ENCODE measurements at regions not wholly inside any gene's neighbourhood (a gene's known extent, or its start where the extent isn't known, plus 50 kb on each side); places are given as distances from the start of the nearest gene placed in this dataset.

GRCh38 chr2:145802133-145802532 lies 1282.2 kb upstream of the ZEB2 start:
- peaks cover 7% of the 10 kb centered on the region; the same call in 1 of the 3 replicates for H3K4me1 Mint-ChIP-seq
- no peak overlapping the region for H3K4me2 ChIP-seq
- H3K27ac Mint-ChIP-seq = no peak overlapping the region
- H3K27me3 Mint-ChIP-seq (ENCODE audit: insufficient read depth, low read depth, poor library complexity) = no peaks in the 10 kb centered on the region
- no peaks in the 10 kb centered on the region for H3K9me3 Mint-ChIP-seq
- H3K27me3 ChIP-seq (ENCODE audit: insufficient read depth) = no peaks in the 10 kb centered on the region
- H3K79me2 ChIP-seq (replicated peaks; ENCODE audit: insufficient read depth) = no peaks in the 10 kb centered on the region
- DNase-seq (ENCODE audit: low spot score) (no peak), ATAC-seq (no peak)
- no peaks in the 10 kb centered on the region for H3F3A ChIP-seq (replicated peaks; ENCODE audit: low read depth)
- no peak overlapping the region for H2AFZ ChIP-seq
- no peak for TF ChIP-seq ZNF462 (CRISPR knock-in tag; IDR thresholded peaks at IDR 0.05)
- no peak for TF ChIP-seq EZH2 (IDR thresholded peaks at IDR 0.05; ENCODE audit: low read depth, unreplicated experiment)
- no peak for TF ChIP-seq NANOG (IDR thresholded peaks at IDR 0.05; ENCODE audit: borderline replicate concordance)
- no peak for TF ChIP-seq JUNB (IDR thresholded peaks at IDR 0.05; ENCODE audit: unreplicated experiment)
- TF ChIP-seq POLR2AphosphoS5 (IDR thresholded peaks at IDR 0.05; ENCODE audit: low read depth) = no peak
- TF ChIP-seq ZNF331 (CRISPR knock-in tag; IDR thresholded peaks at IDR 0.05; ENCODE audit: low read depth) = no peak
- TF ChIP-seq, protein P1, sequence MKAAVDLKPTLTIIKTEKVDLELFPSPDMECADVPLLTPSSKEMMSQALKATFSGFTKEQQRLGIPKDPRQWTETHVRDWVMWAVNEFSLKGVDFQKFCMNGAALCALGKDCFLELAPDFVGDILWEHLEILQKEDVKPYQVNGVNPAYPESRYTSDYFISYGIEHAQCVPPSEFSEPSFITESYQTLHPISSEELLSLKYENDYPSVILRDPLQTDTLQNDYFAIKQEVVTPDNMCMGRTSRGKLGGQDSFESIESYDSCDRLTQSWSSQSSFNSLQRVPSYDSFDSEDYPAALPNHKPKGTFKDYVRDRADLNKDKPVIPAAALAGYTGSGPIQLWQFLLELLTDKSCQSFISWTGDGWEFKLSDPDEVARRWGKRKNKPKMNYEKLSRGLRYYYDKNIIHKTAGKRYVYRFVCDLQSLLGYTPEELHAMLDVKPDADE (IDR thresholded peaks at IDR 0.05) = no peak
- no peak for TF ChIP-seq REST (IDR thresholded peaks at IDR 0.05; ENCODE audit: unreplicated experiment)
- no peak for TF ChIP-seq ZNF114 (CRISPR knock-in tag; IDR thresholded peaks at IDR 0.05)
- no peak for TF ChIP-seq EZH2phosphoT487 (IDR thresholded peaks at IDR 0.05; ENCODE audit: unreplicated experiment)
- TF ChIP-seq CREB1 (CRISPR knock-in tag; IDR thresholded peaks at IDR 0.05; ENCODE audit: low read depth) = no peak
- no peak for TF ChIP-seq STAT1 (IDR thresholded peaks at IDR 0.05; ENCODE audit: unreplicated experiment)
- TF ChIP-seq, protein P2, sequence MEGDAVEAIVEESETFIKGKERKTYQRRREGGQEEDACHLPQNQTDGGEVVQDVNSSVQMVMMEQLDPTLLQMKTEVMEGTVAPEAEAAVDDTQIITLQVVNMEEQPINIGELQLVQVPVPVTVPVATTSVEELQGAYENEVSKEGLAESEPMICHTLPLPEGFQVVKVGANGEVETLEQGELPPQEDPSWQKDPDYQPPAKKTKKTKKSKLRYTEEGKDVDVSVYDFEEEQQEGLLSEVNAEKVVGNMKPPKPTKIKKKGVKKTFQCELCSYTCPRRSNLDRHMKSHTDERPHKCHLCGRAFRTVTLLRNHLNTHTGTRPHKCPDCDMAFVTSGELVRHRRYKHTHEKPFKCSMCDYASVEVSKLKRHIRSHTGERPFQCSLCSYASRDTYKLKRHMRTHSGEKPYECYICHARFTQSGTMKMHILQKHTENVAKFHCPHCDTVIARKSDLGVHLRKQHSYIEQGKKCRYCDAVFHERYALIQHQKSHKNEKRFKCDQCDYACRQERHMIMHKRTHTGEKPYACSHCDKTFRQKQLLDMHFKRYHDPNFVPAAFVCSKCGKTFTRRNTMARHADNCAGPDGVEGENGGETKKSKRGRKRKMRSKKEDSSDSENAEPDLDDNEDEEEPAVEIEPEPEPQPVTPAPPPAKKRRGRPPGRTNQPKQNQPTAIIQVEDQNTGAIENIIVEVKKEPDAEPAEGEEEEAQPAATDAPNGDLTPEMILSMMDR (conservative IDR thresholded peaks at IDR 0.05; ENCODE audit: low read depth in 2 of 2) = no peak
- no peak overlapping the region for H3K4me3 Mint-ChIP-seq
- H3K27ac ChIP-seq (ENCODE audit: low read depth) = no peak overlapping the region
- H3K36me3 ChIP-seq (ENCODE audit: insufficient read depth) = no peaks in the 10 kb centered on the region
- H3K36me3 Mint-ChIP-seq (ENCODE audit: low read depth) = no peaks in the 10 kb centered on the region
- H3K4me3 ChIP-seq = no peak overlapping the region
- peaks cover 6% of the 10 kb centered on the region; the same call in 1 of the 2 replicates for H3K9me2 ChIP-seq (ENCODE audit: insufficient read depth)
- no peaks in the 10 kb centered on the region for H3K4me1 ChIP-seq (ENCODE audit: insufficient read depth)
- no peaks in the 10 kb centered on the region for H4K20me1 ChIP-seq (replicated peaks; ENCODE audit: insufficient read depth)

Measured in GM23338 (cell line).